Transverse colon (tissue), 3 donors: ENCODE measurements at regions not wholly inside any gene's neighbourhood (a gene's known extent, or its start where the extent isn't known, plus 50 kb on each side); places are given as distances from the start of the nearest gene placed in this dataset.

Experiments used
- CTCF ChIP-seq, 5 experiments: fragments of 200-600 bp in 3 of 5; fragments of 450-650 bp in 2 of 5; sonication (generic) in 3 of 5; IDR thresholded peaks; 1 replicate in 2 of 5; 2 replicates in 3 of 5; pipeline ENCODE4 v1.5.1; 2016 to 2017; ENCODE audit warnings: antibody characterized with exemption in 5 of 5, inconsistent platforms in 3 of 5, mild to moderate bottlenecking in 2 of 5, moderate library complexity in 1 of 5
- POLR2A ChIP-seq: fragments of 450-650 bp; IDR thresholded peaks from one replicate; pipeline ENCODE4 v1.6.1; 2016; ENCODE audit warnings: antibody characterized with exemption, mild to moderate bottlenecking, moderate library complexity

- TF ChIP-seq POLR2A: no peak
- no peak for TF ChIP-seq CTCF (IDR thresholded peaks at IDR 0.05)
These were observed 251.9 kb upstream of the FAT3 start for GRCh38 chr11:91972665-91973266.
